GM21576 (cell line): ENCODE measurements at regions not wholly inside any gene's neighbourhood (a gene's known extent, or its start where the extent isn't known, plus 50 kb on each side); places are given as distances from the start of the nearest gene placed in this dataset.
"Not testable (repeated sequence)": the region's sequence is repeated elsewhere in the genome, so short reads cannot be mapped to it uniquely, and the experiment has no call there.

ENCODE experiments used
- ATAC-seq: cut with Tn5 transposase; IDR thresholded peaks from one replicate; pipeline ENCODE4 v1.9.1; 2021; ENCODE audit warnings: mild to moderate bottlenecking, moderate library complexity; ENCODE audit not compliant: unreplicated experiment

DNA sequence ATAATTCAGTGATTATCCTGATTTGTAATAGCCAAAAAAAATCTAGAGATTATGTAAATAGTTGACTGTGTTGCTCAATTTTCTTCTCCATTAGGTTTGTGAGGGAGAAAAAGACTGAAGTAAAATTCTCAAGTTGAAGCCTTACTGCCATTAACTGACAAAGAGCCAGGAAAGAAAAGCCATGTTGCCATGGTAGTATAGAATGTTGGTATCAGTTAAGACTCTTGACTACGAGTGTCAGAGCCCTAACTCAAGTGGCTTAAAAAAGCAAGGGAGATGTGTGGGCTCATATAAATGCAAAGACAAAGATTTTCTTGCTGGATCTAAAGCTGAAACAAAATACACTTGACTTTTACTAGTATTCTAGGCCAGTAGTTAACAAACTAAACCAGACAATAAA lies 571.7 kb downstream of the KCTD16 start:
- no peak for ATAC-seq

DNA sequence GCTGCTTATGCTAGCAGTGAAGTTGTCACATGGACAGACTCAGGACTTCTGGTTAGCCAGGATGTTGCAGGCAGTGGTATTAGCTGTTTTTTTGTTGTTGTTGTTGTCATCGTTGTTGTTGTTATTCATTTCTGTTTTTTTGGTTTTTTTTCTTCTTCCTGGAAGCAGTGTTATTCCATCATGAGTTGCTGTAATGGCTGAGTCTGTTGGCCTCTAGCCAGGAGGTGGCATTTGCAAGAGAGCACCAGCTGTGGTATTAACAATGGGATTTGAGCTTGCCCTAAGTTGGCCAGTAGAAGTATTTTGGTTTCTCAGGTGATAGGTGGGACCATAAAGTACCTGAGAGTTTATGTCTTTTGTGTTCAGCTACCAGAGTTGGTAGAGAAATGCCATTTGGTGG lies 561.1 kb downstream of the KCTD16 start:
- no peak for ATAC-seq

DNA sequence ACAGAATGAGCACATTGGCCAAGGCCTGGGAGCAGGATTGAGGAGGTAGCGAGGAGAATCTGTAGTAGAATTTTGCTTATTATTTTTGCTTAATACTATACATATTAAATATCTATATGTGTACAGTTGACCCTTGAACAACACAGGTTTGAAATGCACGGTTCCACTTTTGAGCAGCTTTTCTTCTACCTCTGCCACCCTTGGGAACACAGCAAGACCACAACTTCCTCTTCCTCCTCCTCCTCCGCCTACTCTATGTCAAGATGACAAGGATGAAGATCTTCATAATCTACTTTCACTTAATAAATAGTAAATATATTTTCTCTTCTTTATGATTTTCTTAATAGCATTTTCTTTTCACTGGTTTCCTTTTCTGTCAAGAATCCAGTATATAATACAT lies 541.4 kb downstream of the KCTD16 start:
- ATAC-seq: peak; percentile 76

DNA sequence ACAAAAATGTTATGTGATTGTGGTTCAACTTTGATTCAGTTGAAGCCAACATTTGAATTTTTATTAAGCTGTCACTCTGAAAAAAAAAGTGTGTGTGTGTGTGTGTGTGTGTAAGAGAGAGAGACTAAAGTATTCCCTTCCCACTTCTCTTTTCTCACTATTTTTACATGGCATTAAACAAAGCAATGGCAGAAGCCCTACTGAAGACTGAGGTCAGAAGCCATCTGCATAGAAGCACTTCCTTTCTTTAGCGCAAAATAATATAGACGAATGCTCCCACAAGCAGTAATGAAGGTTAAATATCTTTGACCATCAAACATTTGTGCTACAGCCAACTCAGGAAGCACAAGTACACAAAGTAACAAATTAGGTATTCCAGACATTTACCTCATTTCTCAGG lies 540.5 kb downstream of the KCTD16 start:
- no peak for ATAC-seq

DNA sequence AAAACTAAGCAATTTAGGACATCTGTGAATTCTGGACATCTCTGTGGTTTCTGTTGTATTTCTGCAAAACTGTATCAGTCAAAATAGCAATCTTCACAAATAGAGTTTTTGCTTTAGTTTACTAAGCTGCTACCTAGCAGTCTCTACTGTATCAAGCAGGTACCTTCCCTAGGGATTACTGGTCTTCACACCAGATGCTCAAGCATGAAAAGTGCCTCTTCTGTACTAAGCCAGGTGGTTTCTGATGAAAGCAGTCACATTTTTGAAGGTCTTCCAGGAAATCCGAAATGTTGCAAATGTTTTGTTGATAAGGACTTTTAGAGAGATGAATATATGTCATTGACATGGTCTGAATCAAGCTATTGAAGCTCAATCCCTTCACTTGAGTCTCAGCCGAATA lies 540.0 kb downstream of the KCTD16 start:
- ATAC-seq: no peak

DNA sequence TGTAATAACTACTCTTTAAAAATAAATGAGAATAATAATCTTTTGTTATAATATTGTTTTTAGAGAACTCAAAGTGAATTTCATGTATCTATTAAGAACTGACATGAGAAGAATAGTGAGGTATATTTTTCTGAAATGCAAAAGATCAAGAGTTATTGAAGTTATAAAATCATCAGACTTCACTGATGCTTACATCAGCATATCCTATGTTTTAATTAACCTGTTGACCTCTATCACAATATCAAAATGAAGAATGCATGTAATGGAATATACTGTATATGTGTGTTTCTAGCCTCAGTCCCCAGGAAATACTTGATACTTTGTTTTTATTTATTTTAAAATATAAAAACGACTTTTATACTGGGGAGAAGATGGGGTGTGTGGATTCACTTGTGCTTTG lies 533.1 kb downstream of the KCTD16 start:
- ATAC-seq: no peak

DNA sequence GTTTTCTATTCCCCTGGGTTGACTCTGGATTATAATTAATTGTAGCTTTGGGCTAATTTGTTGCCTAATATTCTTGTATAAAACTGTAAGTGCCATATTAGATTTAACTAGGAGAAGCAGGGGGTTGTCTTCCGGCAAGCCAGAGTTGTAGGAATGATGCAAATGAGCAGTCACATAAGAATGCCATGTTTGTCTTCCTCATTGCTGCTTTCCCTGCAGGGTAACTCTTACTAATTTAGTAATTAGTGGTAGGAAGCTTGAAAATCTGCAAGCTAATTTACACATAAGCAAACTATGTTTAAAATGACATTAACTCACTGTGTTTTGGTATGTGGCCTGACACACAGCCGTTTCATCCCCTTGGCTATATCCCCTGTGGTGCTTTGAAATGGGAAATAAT lies 527.8 kb downstream of the KCTD16 start:
- no peak for ATAC-seq

DNA sequence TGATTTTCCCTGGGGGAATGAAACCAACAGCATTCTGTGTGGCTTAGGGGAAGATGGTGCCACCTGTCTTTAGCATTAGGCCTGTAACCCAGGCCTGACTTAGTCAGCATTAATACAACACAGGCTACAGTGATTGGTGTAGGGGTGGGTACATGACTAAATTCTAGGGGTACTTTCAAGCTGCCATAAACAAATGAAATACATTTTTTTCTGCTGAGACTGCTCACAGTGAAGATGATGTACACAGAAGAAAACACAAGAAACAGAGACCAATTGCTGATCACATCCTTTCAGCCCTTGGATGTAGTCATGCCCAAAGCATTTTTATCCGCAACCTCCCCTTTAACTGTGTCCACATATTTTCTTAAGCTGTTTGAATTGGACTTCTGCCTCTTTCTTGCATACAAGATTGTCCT lies 527.2 kb downstream of the KCTD16 start:
- ATAC-seq: no peak

DNA sequence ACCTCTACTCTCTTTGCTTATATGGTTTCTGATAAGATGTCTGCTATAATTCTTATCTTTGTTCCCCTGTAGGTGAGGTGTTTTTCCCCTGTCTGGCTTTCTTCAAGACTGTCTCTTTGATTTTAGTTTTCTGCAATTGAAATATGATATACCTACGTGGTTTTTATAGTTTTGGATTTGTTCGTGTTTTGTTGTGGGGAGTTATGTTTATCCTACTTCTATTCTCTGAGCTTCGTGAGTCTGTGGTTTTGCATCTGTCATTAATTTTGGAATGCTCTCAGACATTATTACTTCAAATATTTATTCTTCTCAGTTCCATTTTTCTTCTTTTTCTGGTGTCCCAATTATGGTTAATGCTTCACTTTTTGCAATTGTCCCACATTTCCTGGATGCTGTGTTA lies 521.3 kb downstream of the KCTD16 start:
- no peak for ATAC-seq

DNA sequence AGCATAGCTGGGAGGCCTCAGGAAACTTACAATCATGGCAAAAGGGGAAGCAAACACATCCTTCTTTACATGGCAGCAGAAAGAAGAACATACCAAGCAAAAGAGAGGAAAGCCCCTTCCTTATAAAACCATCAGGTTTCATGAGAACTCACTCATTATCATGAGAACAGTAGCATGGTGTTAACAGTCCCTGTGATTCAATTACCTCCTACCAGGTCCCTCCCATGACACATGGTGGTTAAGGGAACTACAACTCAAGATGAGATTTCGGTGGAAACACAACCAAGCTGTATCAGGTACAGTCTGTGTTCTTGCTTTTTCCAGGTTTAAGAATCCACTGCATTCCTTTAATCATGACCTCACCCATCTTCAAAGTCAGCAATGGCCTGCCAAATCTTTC lies 514.2 kb downstream of the KCTD16 start:
- no peak for ATAC-seq

DNA sequence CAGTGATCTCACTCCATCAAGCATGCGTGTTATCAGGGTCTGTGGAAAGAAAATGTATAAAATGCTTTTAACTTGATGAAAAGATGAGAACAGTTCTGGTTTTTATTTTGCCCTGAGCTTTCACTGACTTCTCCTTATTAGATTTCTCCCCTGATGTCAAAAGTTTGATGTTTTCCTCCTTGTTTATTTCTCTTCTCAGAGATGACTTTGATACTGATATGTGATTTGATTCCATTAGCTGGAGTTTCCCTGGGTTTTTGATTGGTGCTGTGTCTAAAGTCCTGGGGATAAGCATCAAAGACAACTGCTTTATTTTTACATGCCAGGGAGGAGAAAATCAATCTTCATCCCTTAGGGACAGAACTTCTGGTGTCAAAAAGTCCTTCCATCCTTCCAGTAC lies 510.0 kb downstream of the KCTD16 start:
- ATAC-seq: no peak

DNA sequence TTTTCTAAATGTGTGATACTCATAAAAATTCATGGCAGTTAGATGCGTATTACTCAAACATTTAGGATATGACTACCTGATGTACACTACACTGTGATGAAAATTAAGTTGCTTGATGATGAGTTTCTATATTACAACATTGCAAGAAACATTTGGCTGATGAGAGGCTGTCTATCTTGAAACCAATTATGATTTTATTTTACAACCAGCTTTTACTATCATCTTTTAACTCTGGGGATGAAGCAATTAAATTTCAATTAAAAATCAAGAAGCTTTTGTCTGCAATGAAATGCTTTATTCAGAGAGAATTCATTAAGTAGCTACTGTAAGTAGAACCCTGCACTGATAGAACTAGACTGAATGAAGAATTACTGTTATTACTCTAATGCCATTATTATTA lies 500.4 kb downstream of the KCTD16 start:
- no peak for ATAC-seq

DNA sequence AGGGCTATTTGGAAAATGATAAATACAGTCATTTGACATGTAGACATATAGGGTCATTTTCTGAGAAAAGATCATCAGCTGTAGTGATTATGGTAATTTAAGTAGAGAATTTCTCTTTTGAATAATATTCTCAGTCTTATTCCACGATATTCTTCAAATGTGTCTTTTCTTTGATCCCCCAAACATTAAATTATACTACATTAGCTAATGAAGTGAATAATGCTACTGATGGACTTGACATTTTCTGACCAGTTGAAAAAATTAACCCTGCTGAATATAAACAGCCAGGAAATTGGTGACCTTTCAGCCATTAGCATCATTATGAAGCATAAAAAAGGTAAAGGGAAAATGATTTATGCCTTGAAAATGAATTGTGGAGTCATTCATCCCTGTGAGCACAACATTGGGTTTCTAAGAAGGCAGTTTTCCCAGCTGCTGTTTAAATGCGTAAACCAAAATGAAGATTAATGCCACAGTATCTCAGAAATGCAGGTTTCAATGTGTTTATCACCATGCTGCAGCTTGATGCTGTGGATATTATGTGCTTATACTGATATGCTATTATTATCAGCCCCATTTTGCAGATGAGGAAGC lies 489.1 kb downstream of the KCTD16 start:
- no peak for ATAC-seq

DNA sequence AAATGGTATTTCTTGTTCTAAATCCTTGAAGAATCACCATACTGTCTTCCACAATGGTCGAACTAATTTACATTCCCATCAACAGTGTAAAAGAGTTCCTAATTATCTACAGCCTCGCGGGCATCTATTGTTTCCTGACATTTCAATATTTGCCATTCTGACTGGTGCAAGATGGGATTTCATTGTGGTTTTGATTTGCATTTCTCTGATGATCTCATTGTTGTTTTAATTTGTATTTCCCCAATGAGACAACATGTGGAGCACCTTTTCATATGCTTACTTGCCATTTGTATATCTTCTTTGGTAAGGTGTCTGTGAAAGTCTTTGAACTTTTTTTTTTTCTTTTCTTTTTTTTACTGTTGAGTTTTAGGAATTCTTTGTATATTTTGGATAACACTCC lies 473.6 kb downstream of the KCTD16 start:
- no peak for ATAC-seq

DNA sequence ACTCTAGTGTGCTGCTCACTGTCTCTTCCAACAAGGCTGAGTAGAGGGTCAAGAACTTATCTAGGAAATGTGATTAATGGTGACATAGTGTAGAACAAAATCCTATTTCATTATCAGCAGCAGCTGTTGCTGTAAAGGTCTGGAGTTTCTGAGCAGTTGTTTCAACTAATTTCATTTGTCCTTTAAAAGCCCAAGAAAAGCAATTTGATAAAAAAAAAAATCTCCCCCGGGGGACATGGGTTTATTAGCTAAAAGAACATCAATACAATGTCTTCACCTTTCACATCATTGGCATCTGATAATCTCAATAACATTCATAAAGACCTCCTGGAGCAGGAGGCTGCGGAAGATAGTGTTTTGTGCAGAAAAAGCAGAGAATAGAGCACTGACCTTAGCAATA lies 468.1 kb downstream of the KCTD16 start:
- no peak for ATAC-seq

DNA sequence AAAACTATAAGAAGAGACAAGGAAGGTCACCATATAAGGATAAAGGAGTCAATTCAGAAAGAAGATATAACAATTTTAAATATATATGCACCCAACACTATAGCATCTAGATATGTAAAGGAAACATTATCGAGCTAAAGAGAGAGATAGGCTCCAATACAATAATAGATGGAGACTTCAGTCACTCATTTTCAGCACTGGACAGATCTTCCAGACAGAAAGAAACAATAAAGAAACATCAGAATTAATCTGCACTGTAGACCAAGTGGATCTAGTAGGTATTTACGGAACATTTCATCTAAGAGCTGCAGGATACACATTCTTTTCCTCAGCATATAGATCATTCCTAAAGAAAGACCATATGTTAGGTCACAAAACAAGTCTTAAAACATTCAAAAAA lies 463.5 kb downstream of the KCTD16 start:
- ATAC-seq: no peak

DNA sequence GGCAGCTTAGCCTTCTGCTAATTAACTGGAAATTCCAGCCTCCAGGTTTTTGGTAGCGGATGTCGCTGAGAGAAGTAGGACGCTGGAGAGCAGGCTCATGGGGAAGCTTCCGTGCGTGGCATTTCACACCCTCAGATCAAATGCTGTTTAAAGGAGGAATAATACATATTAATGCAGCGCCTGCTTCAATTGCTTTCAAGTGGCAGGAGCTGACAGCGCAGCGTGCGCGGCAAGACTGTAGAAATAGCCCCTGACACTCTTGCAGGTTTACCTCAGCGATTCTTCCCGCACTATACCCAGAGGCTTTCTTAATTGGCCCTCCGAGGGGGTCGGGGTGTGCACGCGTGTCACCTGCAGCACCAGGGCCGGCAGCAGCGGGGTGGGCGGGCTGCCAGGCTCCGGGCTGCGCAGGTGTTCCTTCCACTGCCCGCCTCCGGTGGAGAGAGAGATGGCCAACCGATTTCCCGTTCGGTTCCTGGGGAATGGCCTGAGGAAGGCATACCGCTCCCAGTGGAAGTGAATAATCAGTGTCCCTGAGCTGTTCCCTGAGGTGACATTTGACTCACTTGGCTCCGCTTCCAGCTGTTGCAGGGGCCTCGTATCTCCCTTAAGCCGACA lies 427.9 kb downstream of the KCTD16 start:
- no peak for ATAC-seq

DNA sequence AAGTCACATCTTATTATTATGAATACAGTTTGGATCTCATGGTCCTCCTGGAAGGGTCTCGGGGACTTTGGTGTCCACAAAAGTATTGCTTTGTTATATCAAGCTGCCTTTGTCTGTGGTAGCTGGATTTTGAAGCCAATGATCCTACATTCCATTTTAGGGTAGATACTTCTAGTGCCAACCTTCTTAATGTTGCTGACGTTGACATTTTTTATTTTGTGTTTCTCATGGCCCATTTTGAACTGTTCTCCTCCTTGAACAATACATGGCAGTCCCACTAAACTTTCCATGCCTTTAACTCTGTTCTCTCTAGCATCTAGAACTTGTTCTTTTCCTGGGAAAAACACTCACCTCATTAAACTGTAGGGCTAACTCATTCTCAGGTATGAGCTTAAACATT lies 425.8 kb downstream of the KCTD16 start:
- ATAC-seq: no peak

DNA sequence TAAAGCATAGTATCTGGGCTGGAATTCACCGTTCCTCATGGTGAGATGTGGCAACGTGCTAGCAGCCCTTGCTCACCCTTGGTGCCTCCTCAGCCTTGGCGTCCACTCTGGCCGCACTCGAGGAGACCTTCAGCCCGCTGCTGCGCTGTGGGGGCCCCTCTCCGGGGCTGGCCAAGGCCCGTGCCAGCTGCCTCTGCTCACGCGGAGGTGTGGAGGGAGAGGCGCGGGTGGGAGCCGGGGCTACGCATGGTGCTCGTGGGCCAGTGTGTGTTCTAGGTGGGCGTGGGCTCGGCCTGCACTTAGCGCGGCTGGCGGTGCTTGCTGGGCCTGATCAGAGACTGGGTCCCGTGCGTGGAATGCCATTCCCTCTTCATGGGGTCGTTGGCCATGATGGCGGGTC lies 424.2 kb downstream of the KCTD16 start:
- ATAC-seq: no peak

DNA sequence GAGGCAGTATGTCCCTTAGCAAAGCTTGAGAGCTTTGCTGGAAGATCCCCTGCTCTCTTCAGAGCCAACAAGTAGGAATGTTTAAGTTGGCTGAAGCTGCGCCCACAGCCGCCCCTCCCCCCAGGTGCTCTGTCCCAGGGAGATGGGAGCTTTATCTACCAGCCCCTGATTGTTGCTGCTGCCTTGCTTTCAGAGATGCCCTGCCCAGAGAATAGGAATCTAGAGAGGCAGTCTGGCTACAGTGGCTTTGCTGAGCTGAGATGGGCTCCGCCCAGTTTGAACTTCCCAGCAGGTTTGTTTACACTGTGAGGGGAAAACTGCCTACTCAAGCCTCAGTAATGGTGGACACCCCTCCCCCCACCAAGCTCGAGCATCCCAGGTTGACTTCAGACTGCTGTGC lies 423.6 kb downstream of the KCTD16 start:
- ATAC-seq: not testable (repeated sequence)

DNA sequence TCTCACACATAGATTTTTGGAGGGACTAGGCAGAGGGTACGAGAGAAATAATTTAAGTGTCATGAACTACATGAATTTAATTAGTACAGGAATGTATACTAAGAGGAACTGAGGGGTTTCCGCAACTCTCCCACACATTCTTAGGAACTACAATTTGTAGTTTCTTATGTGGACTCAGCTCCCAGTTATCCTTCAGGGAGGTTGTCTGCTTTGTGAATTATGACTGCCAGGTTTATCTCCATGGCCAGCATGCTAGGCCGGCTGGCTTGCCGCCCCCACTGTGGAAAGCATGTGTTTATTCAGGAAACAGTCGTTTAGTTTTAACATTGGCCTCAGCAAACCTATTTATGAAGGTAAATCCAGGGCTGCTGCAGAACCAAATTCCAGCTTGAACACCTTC lies 415.0 kb downstream of the KCTD16 start:
- ATAC-seq: no peak

DNA sequence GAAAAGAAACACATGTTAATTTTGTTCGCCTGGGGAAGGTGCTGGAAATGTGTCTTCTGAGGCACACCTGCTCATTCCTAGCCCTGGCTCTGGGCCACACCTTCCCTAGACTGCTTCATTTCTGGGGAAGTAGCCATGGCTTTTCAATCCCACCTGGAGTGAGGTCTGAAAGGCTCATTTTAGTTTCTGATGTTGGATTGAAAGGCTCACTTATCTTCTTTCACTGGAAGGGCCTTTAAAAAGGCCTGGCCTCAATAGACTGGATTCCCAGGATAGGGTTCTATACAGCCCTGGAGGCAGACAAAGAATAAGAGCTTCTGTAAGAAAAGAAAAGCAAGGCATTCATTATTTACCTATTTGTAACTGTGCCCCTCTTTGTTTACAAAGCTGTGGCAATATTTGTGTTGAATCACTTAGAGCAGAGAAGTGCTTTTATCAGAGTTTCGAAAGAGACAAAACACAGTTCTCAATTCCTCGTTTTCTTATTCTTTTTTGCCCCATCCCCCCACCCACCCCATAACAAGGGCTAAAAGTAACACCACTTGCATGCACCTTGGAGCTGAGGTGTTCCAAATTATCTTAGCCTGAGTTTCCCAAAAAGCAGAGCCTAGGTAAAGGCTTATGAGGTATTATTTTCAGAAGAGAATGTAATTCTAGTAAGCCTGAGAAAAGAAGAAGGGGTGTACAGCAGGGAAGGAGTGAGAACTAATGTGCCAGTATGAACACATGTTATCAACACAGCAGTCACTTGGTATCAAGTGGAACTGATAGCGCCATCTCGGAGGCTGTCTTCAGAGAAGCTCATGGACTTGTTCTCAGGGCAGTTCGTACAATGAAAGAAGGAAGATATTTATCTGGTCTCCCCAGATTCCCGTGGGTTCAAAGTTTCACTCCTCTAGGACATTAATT lies 413.1 kb downstream of the KCTD16 start:
- no peak for ATAC-seq
